Cardiac muscle cell (in vitro differentiated cells and primary cell): ENCODE measurements at regions not wholly inside any gene's neighbourhood (a gene's known extent, or its start where the extent isn't known, plus 50 kb on each side); places are given as distances from the start of the nearest gene placed in this dataset.

Experiments
- DNase-seq, 2 donors: peaks; one replicate each; pipeline versions ENCODE4 v3.0.0 to v3.0.0-alpha.2; 2010 to 2017; ENCODE audit warnings: low read depth in 1 of 2, low spot score in 1 of 2
- H3K27ac ChIP-seq: fragments of 200-600 bp; sonication (generic); 2 replicates; pipeline ENCODE4 v1.5.1; 2016
- H3K27me3 ChIP-seq: fragments of 200-600 bp; sonication (generic); 2 replicates; pipeline ENCODE4 v1.6.0; 2016; ENCODE audit warnings: control low read depth
- H3K36me3 ChIP-seq: fragments of 200-600 bp; sonication (generic); 2 replicates; pipeline ENCODE4 v1.5.1; 2016; ENCODE audit warnings: control low read depth
- H3K4me1 ChIP-seq: fragments of 200-600 bp; sonication (generic); 2 replicates; pipeline ENCODE4 v1.8.1; 2017; ENCODE audit warnings: low read depth, mild to moderate bottlenecking, mixed run types
- H3K4me3 ChIP-seq: fragments of 200-600 bp; sonication (generic); 2 replicates; pipeline ENCODE4 v1.5.1; 2016; ENCODE audit warnings: mild to moderate bottlenecking
- H3K9me3 ChIP-seq: fragments of 200-600 bp; sonication (generic); 2 replicates; pipeline ENCODE4 v1.5.1; 2017; ENCODE audit warnings: low read depth, mild to moderate bottlenecking, control low read depth
- CTCF ChIP-seq: IDR thresholded peaks from 2 replicates; pipeline ENCODE4 v1.5.1; 2012; ENCODE audit warnings: low read depth, mild to moderate bottlenecking, low read length

GRCh38 chr1:164177118-164177517, 381.9 kb upstream of the PBX1 start:
- Histone ChIP-seq H3K27me3 (no peaks in the 10 kb centered on the region), H3K4me3 (no peak overlapping the region), H3K4me1 (no peaks in the 10 kb centered on the region), H3K9me3 (no peaks in the 10 kb centered on the region), H3K36me3 (no peaks in the 10 kb centered on the region), H3K27ac (no peak overlapping the region)
- no peak for TF ChIP-seq CTCF
- DNase-seq: no peak

- Histone ChIP-seq H3K4me3 (no peak overlapping the region), H3K27ac (no peak overlapping the region), H3K9me3 (no peaks in the 10 kb centered on the region), H3K36me3 (no peaks in the 10 kb centered on the region), H3K27me3 (no peaks in the 10 kb centered on the region), H3K4me1 (no peaks in the 10 kb centered on the region)
- DNase-seq: no peak
- no peak for TF ChIP-seq CTCF
Observed at GRCh38 chr1:164180824-164181223, 378.2 kb upstream of the PBX1 start.

DNA sequence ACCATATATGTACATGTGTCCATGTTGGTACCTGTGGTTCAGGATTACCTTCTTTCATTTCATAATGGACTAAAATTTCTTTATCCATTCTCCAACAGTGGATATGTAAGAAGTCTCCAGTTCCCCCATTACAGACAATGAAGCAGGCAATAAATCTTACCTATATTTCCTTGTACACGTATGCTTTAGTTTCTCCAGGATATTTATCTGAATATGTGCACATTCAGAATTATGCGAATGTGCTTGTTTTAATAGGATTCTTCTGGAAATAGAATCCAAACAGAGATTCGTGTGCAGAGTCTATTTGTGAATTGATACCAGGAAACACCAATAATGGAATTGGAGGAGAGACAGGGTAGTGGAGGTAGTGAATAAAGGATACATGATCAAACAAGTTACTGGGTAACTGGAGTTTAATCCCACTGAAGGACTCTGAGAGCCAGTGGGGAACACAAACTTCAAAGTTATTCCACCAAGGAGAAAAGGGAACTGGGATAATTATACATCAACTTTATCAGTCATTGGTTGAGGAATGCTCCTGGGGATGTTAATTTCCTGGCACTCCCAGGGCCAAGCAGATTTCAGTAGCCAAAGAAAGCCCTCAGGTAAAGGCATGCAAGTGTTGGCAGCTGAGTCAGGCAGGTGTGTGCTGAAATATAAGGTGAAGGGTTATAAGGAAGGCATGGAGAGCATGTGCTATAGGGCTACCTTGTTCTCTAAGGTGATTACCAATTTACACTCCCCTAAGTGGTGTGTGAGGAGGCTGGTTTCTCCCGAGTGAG, 374.9 kb upstream of the PBX1 start:
- no peaks in the 10 kb centered on the region for H3K4me1 ChIP-seq
- H3K27me3 ChIP-seq: no peaks in the 10 kb centered on the region
- H3K27ac ChIP-seq: no peak overlapping the region
- no peak overlapping the region for H3K4me3 ChIP-seq
- TF ChIP-seq CTCF: no peak
- H3K9me3 ChIP-seq: no peaks in the 10 kb centered on the region
- H3K36me3 ChIP-seq: no peaks in the 10 kb centered on the region
- DNase-seq: no peak

GRCh38 chr1:164186881-164187280, 372.1 kb upstream of the PBX1 start:
- Histone ChIP-seq H3K4me3 (no peak overlapping the region), H3K27ac (no peak overlapping the region), H3K9me3 (no peaks in the 10 kb centered on the region), H3K4me1 (no peaks in the 10 kb centered on the region), H3K27me3 (no peaks in the 10 kb centered on the region), H3K36me3 (no peaks in the 10 kb centered on the region)
- TF ChIP-seq CTCF: no peak
- no peak for DNase-seq

DNA sequence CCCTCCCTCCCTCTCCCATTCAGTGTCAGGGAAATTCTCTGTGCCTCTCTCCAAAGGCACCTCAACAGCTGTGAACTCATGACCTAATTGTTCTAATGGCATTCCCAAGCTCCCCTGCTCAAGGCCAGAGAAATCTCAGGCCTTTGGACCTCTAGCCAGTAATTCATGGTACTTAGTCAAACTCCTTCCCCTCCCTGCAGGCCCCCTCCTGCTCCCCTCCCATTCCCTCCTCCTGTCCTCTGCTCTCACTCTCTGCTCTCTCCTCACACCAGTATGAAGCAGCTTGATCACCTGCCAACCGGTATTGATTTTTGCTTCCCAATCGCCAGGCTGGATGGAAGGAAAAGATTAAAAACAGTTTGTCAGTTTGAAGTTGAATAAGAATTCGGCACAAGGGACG, 370.5 kb upstream of the PBX1 start:
- TF ChIP-seq CTCF: no peak
- H3K4me1 ChIP-seq: no peaks in the 10 kb centered on the region
- H3K9me3 ChIP-seq: no peaks in the 10 kb centered on the region
- no peaks in the 10 kb centered on the region for H3K27me3 ChIP-seq
- no peak overlapping the region for H3K27ac ChIP-seq
- no peak overlapping the region for H3K4me3 ChIP-seq
- no peaks in the 10 kb centered on the region for H3K36me3 ChIP-seq
- DNase-seq: no peak
